ENCODE measurements at regions not wholly inside any gene's neighbourhood (a gene's known extent, or its start where the extent isn't known, plus 50 kb on each side); places are given as distances from the start of the nearest gene placed in this dataset.

DNA sequence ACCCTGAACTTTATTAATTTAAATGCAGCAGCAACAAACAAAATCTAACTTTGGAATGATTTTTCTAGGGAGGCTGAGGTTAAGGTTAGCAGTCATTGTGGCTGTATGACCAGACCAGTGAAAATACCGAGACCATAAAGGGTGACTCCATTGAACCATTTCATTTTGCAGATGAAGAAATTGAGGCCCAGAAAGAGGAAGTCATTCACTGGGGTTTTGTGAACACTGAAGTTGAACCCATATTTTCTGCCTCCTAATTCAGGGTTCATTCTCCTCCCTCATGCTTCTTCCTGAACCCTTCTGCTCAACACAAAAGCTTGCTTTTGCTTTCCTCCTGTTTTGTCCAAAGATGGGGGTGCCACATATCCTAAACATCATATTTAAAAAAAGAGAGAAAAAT is 65.8 kb upstream of the PLCL2 start:
- TF ChIP-seq, protein P1, sequence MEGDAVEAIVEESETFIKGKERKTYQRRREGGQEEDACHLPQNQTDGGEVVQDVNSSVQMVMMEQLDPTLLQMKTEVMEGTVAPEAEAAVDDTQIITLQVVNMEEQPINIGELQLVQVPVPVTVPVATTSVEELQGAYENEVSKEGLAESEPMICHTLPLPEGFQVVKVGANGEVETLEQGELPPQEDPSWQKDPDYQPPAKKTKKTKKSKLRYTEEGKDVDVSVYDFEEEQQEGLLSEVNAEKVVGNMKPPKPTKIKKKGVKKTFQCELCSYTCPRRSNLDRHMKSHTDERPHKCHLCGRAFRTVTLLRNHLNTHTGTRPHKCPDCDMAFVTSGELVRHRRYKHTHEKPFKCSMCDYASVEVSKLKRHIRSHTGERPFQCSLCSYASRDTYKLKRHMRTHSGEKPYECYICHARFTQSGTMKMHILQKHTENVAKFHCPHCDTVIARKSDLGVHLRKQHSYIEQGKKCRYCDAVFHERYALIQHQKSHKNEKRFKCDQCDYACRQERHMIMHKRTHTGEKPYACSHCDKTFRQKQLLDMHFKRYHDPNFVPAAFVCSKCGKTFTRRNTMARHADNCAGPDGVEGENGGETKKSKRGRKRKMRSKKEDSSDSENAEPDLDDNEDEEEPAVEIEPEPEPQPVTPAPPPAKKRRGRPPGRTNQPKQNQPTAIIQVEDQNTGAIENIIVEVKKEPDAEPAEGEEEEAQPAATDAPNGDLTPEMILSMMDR (IDR thresholded peaks at IDR 0.05) = no peak
- no peak for TF ChIP-seq POLR2AphosphoS5 (IDR thresholded peaks at IDR 0.05)
- TF ChIP-seq EP300 (IDR thresholded peaks at IDR 0.05; ENCODE audit: low read depth) = no peak

All from transverse colon (tissue), 4 donors.